Heart right ventricle (tissue), 16 donors: ENCODE measurements at regions not wholly inside any gene's neighbourhood (a gene's known extent, or its start where the extent isn't known, plus 50 kb on each side); places are given as distances from the start of the nearest gene placed in this dataset.

Experiments used
- ATAC-seq, 8 donors: fragments of 200-7000 bp; cut with Tn5 transposase; one replicate each; pipeline ENCODE4 v1.9.1; 2020; ENCODE audit warnings: mild to moderate bottlenecking in 8 of 8, moderate library complexity in 8 of 8, moderate number of reproducible peaks in 1 of 8
- DNase-seq, 2 donors: peaks; one replicate each; pipeline ENCODE4 v3.0.0-alpha.2; 2020
- H3K27ac ChIP-seq, 10 donors: fragments of 200-600 bp; sonication (generic) in 2 of 10; one replicate each; pipeline versions ENCODE4 v1.5.0 to v1.8.0; 2020 to 2022; ENCODE audit warnings: mild to moderate bottlenecking in 3 of 10
- H3K27me3 ChIP-seq, 7 donors: fragments of 200-600 bp; one replicate each; pipeline ENCODE4 v1.8.0; 2021 to 2022; ENCODE audit warnings: mild to moderate bottlenecking in 2 of 7
- H3K36me3 ChIP-seq, 9 donors: fragments of 200-600 bp; sonication (generic) in 1 of 9; one replicate each; pipeline versions ENCODE4 v1.5.0 to v1.8.0; 2020 to 2022; ENCODE audit warnings: mild to moderate bottlenecking in 2 of 9
- H3K4me1 ChIP-seq, 9 donors: fragments of 200-600 bp; sonication (generic) in 1 of 9; one replicate each; pipeline versions ENCODE4 v1.5.0 to v1.8.0; 2020 to 2022; ENCODE audit warnings: mild to moderate bottlenecking in 4 of 9
- H3K4me3 ChIP-seq, 10 donors: fragments of 200-600 bp; sonication (generic) in 2 of 10; one replicate each; pipeline versions ENCODE4 v1.5.0 to v1.8.0; 2020 to 2022; ENCODE audit warnings: mild to moderate bottlenecking in 7 of 10, moderate library complexity in 2 of 10
- H3K9me3 ChIP-seq, 11 donors: fragments of 200-600 bp in 10 of 11; sonication (generic) in 2 of 11; one replicate each; pipeline versions ENCODE4 v1.5.0 to v1.8.0; 2013 to 2022; ENCODE audit warnings: mild to moderate bottlenecking in 2 of 11, control low read depth in 1 of 11, moderate library complexity in 1 of 11
- CTCF ChIP-seq, 9 donors: fragments of 200-600 bp; sonication (generic) in 2 of 9; IDR thresholded peaks; one replicate each; pipeline versions ENCODE4 v1.5.0 to v1.8.0; 2021 to 2022; ENCODE audit warnings: antibody characterized with exemption in 9 of 9, mild to moderate bottlenecking in 5 of 9, moderate library complexity in 1 of 9
- WGBS, 2 donors: extraction: QIAGEN DNeasy Blood & Tissue Kit; methylation state at CpG; one replicate each; pipeline ENCODE4 v1.1.7; 2013; ENCODE audit warnings: inconsistent platforms in 1 of 2; 5-methylcytosine and 5-hydroxymethylcytosine counted together
- intact Hi-C, 10 donors: fragments of 100-400 bp; cut with DNase I; formaldehyde crosslinking; loops; one replicate each; pipeline versions ENCODE4 v1.11.1 to v1.14.2; 2022
- donor health status: Arrhythmogenic right ventricular cardiomyopathy.
- donor health status: ischemic (EF 13 %, LVEDD 7.1; RV severe dilation, severe dysfunction).
- donor health status: healthy with polysubstance abuse.
- donor health status: DM: no; HTN: yes; CAD: no.
- donor health status: DM: no; HTN: no; CAD: no.
- donor health status: ischemic (EF 25% LVEDD 6.9; RV normal size, moderate dysfunction).
- donor health status: ischemic (EF 25% LVEDD 5.7; RV mildly dilated, moderate dysfunction).
- donor health status: healthy.
- donor health status: DM: yes; HTN: yes; CAD: no.
- donor health status: Ischemic cardiomyopathy.
- donor health status: ischemic (EF 35%, LVEDD 5.7; RV mildly dilated, moderate dysfunction).
- donor health status: nonischemic (EF 11% LVEDD 7.7; RV severe dilation, severe dysfunction).
- donor health status: DM: yes; HTN: yes; CAD: no.
- donor health status: PGD.
- donor health status: ischemic (EF 29% LVEDD 5.4; RV normal size, mild dysfunction).
- donor health status: nonischemic (EF 23%, LVEDD 6.1; RV moderate dilation, normal function).

DNA sequence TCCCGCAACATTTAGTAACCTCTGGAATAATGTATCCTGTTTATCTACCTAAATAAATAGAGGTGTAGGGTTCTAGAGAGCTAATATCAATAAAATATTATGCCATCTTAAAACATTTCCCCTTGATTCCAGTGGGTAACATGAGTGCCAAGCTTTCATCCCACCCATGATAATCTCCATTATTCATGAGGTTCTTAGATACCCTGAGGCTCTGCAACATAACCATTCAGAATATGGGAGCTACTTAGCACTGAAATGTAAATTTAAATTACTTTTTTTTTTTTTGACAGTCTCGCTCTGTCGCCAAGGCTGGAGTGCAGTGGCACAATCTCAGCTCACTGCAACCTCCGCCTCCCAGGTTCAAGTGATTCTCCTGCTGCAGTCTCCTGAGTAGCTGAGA is 832.7 kb downstream of the BRINP3 start:
- Histone ChIP-seq H3K27ac (no peak overlapping the region), H3K27me3 (no peaks in the 10 kb centered on the region), H3K9me3 (peaks cover 0 to 7% (median 0%) of the 10 kb centered on the region in 11 donors), H3K36me3 (no peaks in the 10 kb centered on the region), H3K4me1 (no peaks in the 10 kb centered on the region), H3K4me3 (no peak overlapping the region)
- DNase-seq (no peak), ATAC-seq (no peak)
- intact Hi-C loops: no loop called here
- WGBS, 2 donors: 94 to 100% methylated on average over 4 of the region's 4 CpGs
- TF ChIP-seq CTCF (IDR thresholded peaks at IDR 0.05): no peak

GRCh38 chr1:189646066-189646465 is 831.6 kb downstream of the BRINP3 start:
- TF ChIP-seq CTCF (IDR thresholded peaks at IDR 0.05): no peak
- H3K27me3 ChIP-seq: no peaks in the 10 kb centered on the region
- WGBS, 2 donors: 87 to 88% methylated on average over 1 of the region's 1 CpG

DNA sequence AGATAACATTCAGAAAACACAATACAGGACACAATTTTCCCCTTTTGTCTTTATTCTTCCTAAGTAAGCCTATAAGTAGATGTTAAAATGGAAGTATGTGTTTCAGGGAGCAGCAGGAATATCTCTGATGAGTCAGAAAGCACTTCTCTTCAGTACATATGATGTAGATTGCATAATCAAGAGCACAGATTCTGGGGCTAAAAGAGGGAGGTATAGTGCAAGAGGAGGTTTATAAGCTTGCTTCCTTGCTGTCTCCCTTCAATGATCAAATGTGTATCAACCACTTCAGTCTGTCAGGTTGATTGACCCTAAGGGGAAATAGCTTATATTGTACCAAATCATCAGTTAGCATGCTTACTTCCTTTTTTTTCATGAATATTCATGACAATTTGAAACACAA is 822.8 kb downstream of the BRINP3 start:
- no peaks in the 10 kb centered on the region for H3K4me1 ChIP-seq
- TF ChIP-seq CTCF (IDR thresholded peaks at IDR 0.05): no peak
- ATAC-seq (no peak), DNase-seq (no peak)
- H3K27ac ChIP-seq: no peak overlapping the region
- H3K36me3 ChIP-seq: no peaks in the 10 kb centered on the region
- H3K27me3 ChIP-seq: no peaks in the 10 kb centered on the region
- H3K9me3 ChIP-seq: no peaks in the 10 kb centered on the region
- intact Hi-C loops: loop anchor here in 1 of 10 donors (5.0 kb wide), 1 partner anchor 1598 kb away; no protein-coding TSS in a partner anchor
- H3K4me3 ChIP-seq: no peak overlapping the region

More at GRCh38 chr1:189646066-189646465, 831.6 kb downstream of the BRINP3 start:
- DNase-seq (no peak), ATAC-seq (no peak)
- H3K36me3 ChIP-seq: no peaks in the 10 kb centered on the region
- no peak overlapping the region for H3K27ac ChIP-seq
- H3K4me1 ChIP-seq: no peaks in the 10 kb centered on the region
- intact Hi-C loops: no loop called here
- H3K4me3 ChIP-seq: no peak overlapping the region
- peaks cover 0 to 7% (median 0%) of the 10 kb centered on the region in 11 donors for H3K9me3 ChIP-seq

DNA sequence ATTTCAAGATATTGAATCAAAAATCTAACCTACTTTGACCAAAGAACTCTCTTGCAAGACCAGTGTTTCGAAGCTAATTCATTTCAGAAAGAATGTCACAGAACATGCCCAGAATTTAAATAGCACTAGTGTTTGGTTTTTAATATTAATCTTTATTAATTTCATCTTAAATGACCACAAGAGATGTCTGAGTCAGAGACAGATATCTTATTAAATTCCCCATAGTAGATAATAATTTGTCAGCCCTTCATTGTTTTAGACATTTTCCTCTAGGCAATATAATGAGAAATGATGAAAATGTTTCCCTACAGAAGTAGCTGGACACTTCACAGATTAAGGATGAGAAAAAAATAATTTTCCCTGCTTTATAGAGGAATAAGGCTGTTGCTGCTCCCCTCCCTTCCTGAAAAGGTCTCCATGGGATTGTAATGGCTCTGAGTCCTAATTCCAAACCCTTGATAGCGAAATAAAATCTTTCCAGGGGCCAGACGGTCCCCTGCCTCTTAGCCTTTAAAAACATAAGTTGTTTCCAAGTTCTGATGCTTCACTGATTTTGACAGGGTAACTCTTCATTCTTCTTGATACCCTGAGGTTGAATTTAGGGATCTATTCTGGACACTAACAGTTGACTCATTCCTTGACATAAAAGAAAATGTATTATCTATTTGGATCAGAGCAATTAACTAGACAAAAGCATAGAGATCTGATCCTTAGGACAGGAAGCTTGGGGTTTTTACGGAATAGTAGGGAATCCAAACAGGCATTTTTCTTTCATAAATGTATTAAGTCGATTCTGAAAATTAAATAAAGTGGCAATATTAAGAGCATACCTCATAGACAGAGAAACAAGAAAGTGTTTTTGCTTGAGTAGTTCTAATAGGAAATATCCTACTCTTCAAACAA is 820.8 kb downstream of the BRINP3 start:
- no peak for TF ChIP-seq CTCF (IDR thresholded peaks at IDR 0.05)
- DNase-seq: no peak
- Histone ChIP-seq H3K36me3 (no peaks in the 10 kb centered on the region), H3K27me3 (no peaks in the 10 kb centered on the region), H3K4me1 (no peaks in the 10 kb centered on the region), H3K9me3 (no peaks in the 10 kb centered on the region), H3K27ac (no peak overlapping the region), H3K4me3 (no peak overlapping the region)
- WGBS, 2 donors: 50 to 63% methylated on average over 5 of the region's 5 CpGs
- intact Hi-C loops: no loop called here
- ATAC-seq: no peak
